H1 (cell line): ENCODE measurements at regions not wholly inside any gene's neighbourhood (a gene's known extent, or its start where the extent isn't known, plus 50 kb on each side); places are given as distances from the start of the nearest gene placed in this dataset.
A peak's percentile ranks its signal among the peaks of the same experiment; 100 is the strongest.

Experiments
- CTCF ChIA-PET: fragments of 300-600 bp; sonication (Branson Sonifier 250); formaldehyde crosslinking; loops from one replicate; lab custom pipeline; 2021; ENCODE audit not compliant: partially characterized antibody; lab: Charles Lee
- POLR2A ChIA-PET: fragments of 300-600 bp; sonication (Branson Sonifier 250); formaldehyde crosslinking; loops from one replicate; lab custom pipeline; 2021; ENCODE audit warnings: inconsistent platforms; ENCODE audit not compliant: partially characterized antibody; lab: Charles Lee
- DNase-seq, 2 experiments: peaks; one replicate each; pipeline versions ENCODE4 v3.0.0 to v3.0.0-alpha.2; 2010 to 2022; ENCODE audit warnings: low spot score in 2 of 2, low read depth in 1 of 2, mixed read lengths in 1 of 2
- FAIRE-seq: peaks from 2 replicates; lab custom pipeline; 2011; peaks lifted over from hg19 to GRCh38; lab: Jason Lieb, UNC
- H2AFZ ChIP-seq: 2 replicates; pipeline ENCODE4 v1.8.1; 2012; ENCODE audit warnings: low read length, inconsistent platforms
- H2AK5ac ChIP-seq: 2 replicates; pipeline ENCODE4 v1.6.1; 2013; ENCODE audit warnings: low read depth, low read length
- H2BK120ac ChIP-seq: replicated peaks from 2 replicates; pipeline ENCODE3; 2013; ENCODE audit warnings: low read depth, low read length, inconsistent platforms
- H2BK12ac ChIP-seq: 2 replicates; pipeline ENCODE4 v1.6.1; 2013; ENCODE audit warnings: low read depth, low read length
- H2BK15ac ChIP-seq: 2 replicates; pipeline ENCODE4 v1.6.1; 2013; ENCODE audit warnings: low read length
- H2BK20ac ChIP-seq: 2 replicates; pipeline ENCODE4 v1.6.1; 2013; ENCODE audit warnings: low read length
- H2BK5ac ChIP-seq: 2 replicates; pipeline ENCODE4 v1.6.1; 2013; ENCODE audit warnings: low read depth, low read length
- H3K14ac ChIP-seq: 2 replicates; pipeline ENCODE4 v1.6.1; 2013; ENCODE audit warnings: inconsistent platforms; ENCODE audit not compliant: insufficient read length
- H3K18ac ChIP-seq: 2 replicates; pipeline ENCODE4 v1.6.1; 2013; ENCODE audit warnings: low read length; ENCODE audit errors: extremely low read depth
- H3K23ac ChIP-seq: 2 replicates; pipeline ENCODE4 v1.6.1; 2013; ENCODE audit warnings: inconsistent platforms; ENCODE audit not compliant: insufficient read length
- H3K23me2 ChIP-seq: 2 replicates; pipeline ENCODE4 v1.6.1; 2013; ENCODE audit warnings: low read depth, low read length
- H3K27ac ChIP-seq: 2 replicates; pipeline ENCODE4 v1.6.1; 2011; ENCODE audit warnings: low read depth, low read length, inconsistent platforms
- H3K27me3 ChIP-seq, 4 experiments: replicated peaks in 1 of 4; 1 replicate in 1 of 4; 2 replicates in 3 of 4; pipeline versions ENCODE4 v1.6.1 to v1.8.1; 2011 to 2013; ENCODE audit warnings: low read length in 3 of 4, mild to moderate bottlenecking in 3 of 4, inconsistent platforms in 2 of 4, mixed read lengths in 2 of 4, moderate library complexity in 1 of 4; ENCODE audit not compliant: control insufficient read depth in 3 of 4, insufficient read depth in 3 of 4; ENCODE audit errors: extremely low read depth in 1 of 4
- H3K36me3 ChIP-seq, 4 experiments: 2 replicates each; pipeline versions ENCODE4 v1.6.1 to v1.8.1; 2011 to 2013; ENCODE audit warnings: mild to moderate bottlenecking in 4 of 4, low read length in 3 of 4, moderate library complexity in 2 of 4, control low read depth in 1 of 4, inconsistent platforms in 1 of 4; ENCODE audit not compliant: insufficient read depth in 4 of 4, control insufficient read depth in 2 of 4
- H3K4ac ChIP-seq: replicated peaks from 2 replicates; pipeline ENCODE3; 2013; ENCODE audit warnings: low read length, low read depth, mixed read lengths, inconsistent platforms; ENCODE audit not compliant: insufficient read length
- H3K4me1 ChIP-seq, 4 experiments: replicated peaks in 1 of 4; 1 replicate in 1 of 4; 2 replicates in 3 of 4; pipeline versions ENCODE4 v1.6.1 to v1.8.1; 2011 to 2013; ENCODE audit warnings: low read length in 3 of 4, inconsistent platforms in 2 of 4, mixed read lengths in 1 of 4; ENCODE audit not compliant: insufficient read depth in 4 of 4, control insufficient read depth in 3 of 4
- H3K4me2 ChIP-seq, 2 experiments: 2 replicates each; pipeline versions ENCODE4 v1.6.1 to v1.8.1; 2011 to 2013; ENCODE audit warnings: low read depth in 2 of 2, low read length in 2 of 2, control low read depth in 1 of 2, inconsistent platforms in 1 of 2, mild to moderate bottlenecking in 1 of 2; ENCODE audit not compliant: insufficient read depth in 1 of 2
- H3K4me3 ChIP-seq, 4 experiments: fragments of 200-600, 300-600 bp in 1 of 4; sonication (generic), shearing (Covaris generic), sonication (Bioruptor Twin) in 1 of 4; 2 replicates each; pipeline versions ENCODE4 v1.5.1 to v1.8.1; 2011 to 2016; ENCODE audit warnings: low read length in 4 of 4, low read depth in 3 of 4, control low read depth in 2 of 4, inconsistent platforms in 2 of 4, mild to moderate bottlenecking in 2 of 4, mixed read lengths in 1 of 4, moderate library complexity in 1 of 4; ENCODE audit not compliant: insufficient read depth in 2 of 4; ENCODE audit errors: extremely low read depth in 1 of 4
- H3K56ac ChIP-seq: replicated peaks from 2 replicates; pipeline ENCODE3; 2013; ENCODE audit warnings: low read depth, mild to moderate bottlenecking, mixed read lengths, low read length, inconsistent platforms; ENCODE audit not compliant: insufficient read length
- H3K79me1 ChIP-seq: 2 replicates; pipeline ENCODE4 v1.6.1; 2013; ENCODE audit warnings: low read depth, low read length, control low read depth
- H3K79me2 ChIP-seq, 2 experiments: 2 replicates each; pipeline versions ENCODE4 v1.6.1 to v1.8.1; 2012 to 2013; ENCODE audit warnings: low read length in 2 of 2, mild to moderate bottlenecking in 2 of 2, inconsistent platforms in 1 of 2; ENCODE audit not compliant: insufficient read depth in 2 of 2, control insufficient read depth in 1 of 2
- H3K9ac ChIP-seq, 4 experiments: replicated peaks in 1 of 4; 1 replicate in 1 of 4; 2 replicates in 3 of 4; pipeline versions ENCODE4 v1.6.1 to v1.8.1; 2011 to 2013; ENCODE audit warnings: low read depth in 3 of 4, low read length in 3 of 4, control low read depth in 2 of 4, mild to moderate bottlenecking in 2 of 4, moderate library complexity in 2 of 4, inconsistent platforms in 1 of 4; ENCODE audit errors: extremely low read depth in 1 of 4
- H3K9me3 ChIP-seq, 2 experiments: 2 replicates each; pipeline versions ENCODE4 v1.6.1 to v1.8.1; 2012 to 2013; ENCODE audit warnings: mild to moderate bottlenecking in 2 of 2, moderate library complexity in 2 of 2, control low read depth in 1 of 2, inconsistent platforms in 1 of 2, low read depth in 1 of 2, low read length in 1 of 2, mixed read lengths in 1 of 2; ENCODE audit not compliant: insufficient read depth in 2 of 2
- H4K20me1 ChIP-seq, 2 experiments: replicated peaks in 1 of 2; 2 replicates each; pipeline versions ENCODE3 to v1.8.1; 2011 to 2013; ENCODE audit warnings: inconsistent platforms in 2 of 2, low read length in 2 of 2, mild to moderate bottlenecking in 1 of 2; ENCODE audit not compliant: insufficient read depth in 2 of 2, control insufficient read depth in 1 of 2
- H4K5ac ChIP-seq: 2 replicates; pipeline ENCODE4 v1.6.1; 2013; ENCODE audit warnings: low read length, low read depth, mixed read lengths, inconsistent platforms; ENCODE audit not compliant: insufficient read length
- H4K8ac ChIP-seq: 2 replicates; pipeline ENCODE4 v1.8.0; 2013; ENCODE audit warnings: mild to moderate bottlenecking, moderate library complexity, low read length, inconsistent platforms; ENCODE audit not compliant: insufficient read depth; ENCODE audit errors: extremely low read depth
- H4K91ac ChIP-seq: replicated peaks from 2 replicates; pipeline ENCODE3; 2013; ENCODE audit warnings: low read length, mixed read lengths, inconsistent platforms; ENCODE audit not compliant: insufficient read length
- WGBS, 2 experiments: shearing (Covaris generic) in 1 of 2; methylation state at CpG; one replicate each; pipeline versions ENCODE4 v1.1.6 to v1.1.7; 2013 to 2015; ENCODE audit warnings: low lambda C conversion rate in 2 of 2, mixed read lengths in 2 of 2, inconsistent platforms in 1 of 2, low coverage in 1 of 2, missing lambda C conversion rate in 1 of 2; ENCODE audit not compliant: insufficient replicate concordance in 2 of 2, insufficient coverage in 1 of 2, insufficient read length in 1 of 2; ENCODE audit errors: extremely low coverage in 1 of 2, missing lambda C conversion rate in 1 of 2; 5-methylcytosine and 5-hydroxymethylcytosine counted together
- TF ChIP-seq, protein P1 (sequence below): IDR thresholded peaks from 2 replicates; pipeline ENCODE4 v1.6.1; 2012; ENCODE audit warnings: inconsistent platforms

DNA sequence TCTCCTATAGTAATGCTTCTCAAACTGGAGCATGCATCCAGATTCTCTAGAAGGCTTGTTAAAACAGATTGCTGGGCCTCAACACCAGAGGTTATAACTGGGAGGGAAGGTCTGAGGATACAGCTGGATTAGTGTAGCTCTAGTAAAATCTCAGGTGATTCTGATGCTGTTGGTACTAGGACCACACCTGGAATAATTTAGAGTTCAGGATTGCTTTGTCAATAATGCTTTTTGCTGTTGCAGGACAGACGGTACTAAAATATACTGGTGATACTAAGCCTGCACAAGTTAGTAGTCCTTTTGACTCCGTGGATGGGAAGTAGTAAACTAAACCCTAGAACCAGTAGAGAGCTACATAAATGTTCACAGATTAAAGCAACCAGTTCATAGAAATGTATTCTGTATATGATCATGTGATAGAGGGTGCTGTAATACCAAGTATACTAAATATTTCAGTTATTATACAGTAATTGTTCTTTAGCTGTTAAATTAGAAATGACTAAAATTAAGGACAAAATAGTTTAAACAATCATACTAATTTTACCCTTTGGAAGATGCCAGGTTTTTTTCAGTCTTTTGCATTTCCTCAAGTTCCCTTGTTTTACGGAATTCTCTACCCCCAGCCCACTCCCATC lies 258.2 kb upstream of the STARD13 start:
- Histone ChIP-seq H4K8ac (no peak overlapping the region), H3K4me2 (peak overlapping the region; percentile 75 to 81), H4K5ac (peak overlapping the region; percentile 83), H3K9ac (peak overlapping the region in 1 of 4 experiments; percentile 43; a peak in 2 of 7 replicates), H3K14ac (no peak overlapping the region), H3K23me2 (0 out of 2 replicates have a peak, but pooled peaks cover 4% of the 10 kb centered on the region), H3K36me3 (no peaks in the 10 kb centered on the region), H3K56ac (no peak overlapping the region), H3K27ac (peak overlapping the region; percentile 19; the same call in 1 of the 2 replicates), H4K91ac (peak overlapping the region; percentile 11), H2BK5ac (peak overlapping the region; percentile 10; the same call in 1 of the 2 replicates), H2BK20ac (no peak overlapping the region), H3K18ac (0 out of 2 replicates have a peak overlapping the region, but pooled peaks have one; percentile 49), H3K79me2 (no peaks in the 10 kb centered on the region), H3K4me1 (peaks cover 0 to 9% (median 4%) of the 10 kb centered on the region in 4 experiments; a peak in 4 of 7 replicates), H3K9me3 (no peaks in the 10 kb centered on the region), H3K27me3 (no peaks in the 10 kb centered on the region), H2AK5ac (no peak overlapping the region), H3K23ac (no peak overlapping the region), H3K4me3 (peak overlapping the region in 3 of 4 experiments; percentile 63 to 77 (median 72); a peak in 6 of 8 replicates), H2BK120ac (no peak overlapping the region), H3K79me1 (no peaks in the 10 kb centered on the region), H2BK15ac (no peak overlapping the region), H3K4ac (no peak overlapping the region), H2AFZ (no peak overlapping the region), H2BK12ac (no peak overlapping the region), H4K20me1 (no peaks in the 10 kb centered on the region)
- DNase-seq (no peak), FAIRE-seq (no peak)
- POLR2A ChIA-PET, result interaction anchor here (0.9 to 1.1 kb wide), 2 partner anchors 9 to 17 kb away, joined by 3 to 4 read pairs; no protein-coding TSS in a partner anchor
- CTCF ChIA-PET, result interaction anchor here (0.6 to 1.8 kb wide), 9 partner anchors 12 to 858 kb away, joined by 3 to 5 read pairs (median 3); no protein-coding TSS in a partner anchor
- WGBS, 2 experiments, result 57% methylated on average over 3 of the region's 3 CpGs; no CpG with 5 or more reads in 1 of the 2 experiments
- TF ChIP-seq, protein P1, sequence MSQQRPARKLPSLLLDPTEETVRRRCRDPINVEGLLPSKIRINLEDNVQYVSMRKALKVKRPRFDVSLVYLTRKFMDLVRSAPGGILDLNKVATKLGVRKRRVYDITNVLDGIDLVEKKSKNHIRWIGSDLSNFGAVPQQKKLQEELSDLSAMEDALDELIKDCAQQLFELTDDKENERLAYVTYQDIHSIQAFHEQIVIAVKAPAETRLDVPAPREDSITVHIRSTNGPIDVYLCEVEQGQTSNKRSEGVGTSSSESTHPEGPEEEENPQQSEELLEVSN, result no peak
